Muscle layer of duodenum (tissue), 2 donors: ENCODE measurements at regions not wholly inside any gene's neighbourhood (a gene's known extent, or its start where the extent isn't known, plus 50 kb on each side); places are given as distances from the start of the nearest gene placed in this dataset.
"Not testable (repeated sequence)": the region's sequence is repeated elsewhere in the genome, so short reads cannot be mapped to it uniquely, and the experiment has no call there.

Experiments
- H3K27ac ChIP-seq: one replicate; pipeline ENCODE4 v1.7.0; 2013; ENCODE audit warnings: mild to moderate bottlenecking, low read length
- H3K27me3 ChIP-seq: one replicate; pipeline ENCODE4 v1.7.0; 2013; ENCODE audit warnings: low read depth, mild to moderate bottlenecking, control low read depth, low read length
- H3K36me3 ChIP-seq, 2 donors: one replicate each; pipeline ENCODE4 v1.7.0; 2013; ENCODE audit warnings: low read length in 2 of 2, control low read depth in 1 of 2, mild to moderate bottlenecking in 1 of 2; ENCODE audit not compliant: insufficient read depth in 2 of 2, control insufficient read depth in 1 of 2
- H3K4me1 ChIP-seq, 2 donors: one replicate each; pipeline ENCODE4 v1.7.0; 2013; ENCODE audit warnings: low read length in 2 of 2, mild to moderate bottlenecking in 2 of 2, control low read depth in 1 of 2, moderate library complexity in 1 of 2; ENCODE audit not compliant: insufficient read depth in 2 of 2, control insufficient read depth in 1 of 2
- H3K4me3 ChIP-seq, 2 donors: one replicate each; pipeline ENCODE4 v1.7.0; 2013; ENCODE audit warnings: low read length in 2 of 2, low read depth in 1 of 2, mild to moderate bottlenecking in 1 of 2
- H3K9me3 ChIP-seq, 2 donors: one replicate each; pipeline ENCODE4 v1.7.0; 2013; ENCODE audit warnings: low read length in 2 of 2, control low read depth in 1 of 2, mild to moderate bottlenecking in 1 of 2; ENCODE audit not compliant: control insufficient read depth in 1 of 2
- donor health status: healthy.

DNA sequence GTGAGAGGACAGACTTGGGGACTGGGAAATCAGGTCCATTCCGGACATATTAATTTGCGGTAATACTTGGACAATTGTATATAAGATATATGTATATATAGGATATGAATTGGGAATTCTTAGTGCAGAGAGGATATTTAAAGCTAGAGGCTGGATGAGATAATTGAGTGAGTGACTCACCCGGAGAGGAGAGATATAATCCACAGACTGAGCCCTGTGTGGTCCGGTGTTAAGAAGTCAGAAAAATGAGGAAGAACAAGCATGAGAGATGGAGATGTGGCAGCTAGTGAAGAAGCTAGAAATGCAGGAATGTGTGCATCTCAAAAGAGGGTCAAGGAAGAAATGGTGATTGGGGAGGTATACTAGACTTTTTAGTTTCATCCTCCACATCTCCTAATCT is 336.2 kb downstream of the SLC7A11 start:
- Histone ChIP-seq H3K27ac (no peak overlapping the region), H3K4me3 (no peak overlapping the region), H3K9me3 (no peaks in the 10 kb centered on the region), H3K4me1 (no peaks in the 10 kb centered on the region), H3K36me3 (no peaks in the 10 kb centered on the region), H3K27me3 (no peaks in the 10 kb centered on the region)

DNA sequence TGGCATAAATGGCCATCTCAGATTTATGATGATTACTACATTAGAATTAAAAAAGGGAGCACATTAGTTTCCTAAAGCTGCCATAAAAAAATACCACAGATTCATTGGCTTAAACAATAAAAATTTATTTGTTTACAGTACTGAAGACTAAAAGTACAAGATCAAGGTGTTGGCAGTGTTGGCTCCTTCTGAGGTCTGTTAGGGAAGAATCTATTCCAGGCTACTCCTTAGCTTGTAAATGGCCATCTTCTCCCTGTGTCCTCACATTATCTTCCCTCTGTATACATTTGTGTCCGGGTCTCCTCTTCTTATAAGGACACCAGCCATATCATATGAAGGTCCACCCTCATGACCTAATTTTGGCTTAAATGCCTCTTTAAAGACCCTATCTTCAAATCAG is 341.0 kb downstream of the SLC7A11 start:
- no peaks in the 10 kb centered on the region for H3K36me3 ChIP-seq
- H3K27me3 ChIP-seq = no peaks in the 10 kb centered on the region
- H3K4me3 ChIP-seq = no peak overlapping the region
- H3K9me3 ChIP-seq = no peaks in the 10 kb centered on the region
- no peaks in the 10 kb centered on the region for H3K4me1 ChIP-seq
- H3K27ac ChIP-seq = no peak overlapping the region

DNA sequence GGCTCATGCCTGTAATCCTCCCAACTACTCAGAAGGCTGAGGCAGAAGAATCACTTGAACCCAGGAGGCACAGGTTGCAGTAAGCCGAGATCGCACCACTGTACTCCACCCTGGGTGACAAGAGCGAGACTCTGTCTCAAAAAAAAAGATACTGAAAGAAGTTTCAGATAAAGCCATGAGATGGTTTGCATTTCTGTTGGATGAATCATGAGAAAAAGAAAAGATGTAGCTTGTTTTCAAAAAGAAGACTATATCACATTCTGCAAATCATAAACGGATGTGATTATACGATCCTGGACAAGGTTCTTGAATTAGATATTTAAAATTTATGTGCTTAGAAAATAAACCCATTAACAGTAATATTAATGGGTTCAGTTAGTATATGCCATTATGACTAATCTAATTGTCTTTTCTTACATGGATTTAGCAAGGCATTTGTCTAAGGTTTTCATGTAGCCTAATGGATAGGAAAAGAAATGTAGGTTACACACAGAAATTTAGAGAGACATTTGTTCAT is 345.9 kb downstream of the SLC7A11 start:
- Histone ChIP-seq H3K4me1 (no peaks in the 10 kb centered on the region), H3K36me3 (no peaks in the 10 kb centered on the region), H3K27me3 (no peaks in the 10 kb centered on the region), H3K4me3 (no peak overlapping the region), H3K27ac (no peak overlapping the region), H3K9me3 (no peaks in the 10 kb centered on the region)

DNA sequence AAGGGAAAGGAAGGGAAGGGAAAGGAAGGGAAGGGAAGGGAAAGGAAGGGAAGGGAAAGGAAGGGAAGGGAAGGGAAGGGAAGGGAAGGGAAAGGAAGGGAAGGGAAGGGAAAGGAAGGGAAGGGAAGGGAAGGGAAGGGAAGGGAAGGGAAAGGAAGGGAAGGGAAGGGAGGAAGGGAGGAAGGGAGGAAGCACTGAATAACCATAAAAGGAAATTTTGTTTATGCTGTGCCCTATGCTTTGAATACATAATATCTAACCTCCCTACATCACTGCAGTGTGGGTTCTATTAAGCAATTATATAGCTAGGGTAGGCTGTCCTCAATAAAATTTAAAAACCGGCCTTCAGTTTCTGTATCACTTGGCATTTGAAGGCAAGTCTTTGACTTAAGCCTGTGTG is 346.6 kb downstream of the SLC7A11 start:
- H3K4me3 ChIP-seq = not testable (repeated sequence)

DNA sequence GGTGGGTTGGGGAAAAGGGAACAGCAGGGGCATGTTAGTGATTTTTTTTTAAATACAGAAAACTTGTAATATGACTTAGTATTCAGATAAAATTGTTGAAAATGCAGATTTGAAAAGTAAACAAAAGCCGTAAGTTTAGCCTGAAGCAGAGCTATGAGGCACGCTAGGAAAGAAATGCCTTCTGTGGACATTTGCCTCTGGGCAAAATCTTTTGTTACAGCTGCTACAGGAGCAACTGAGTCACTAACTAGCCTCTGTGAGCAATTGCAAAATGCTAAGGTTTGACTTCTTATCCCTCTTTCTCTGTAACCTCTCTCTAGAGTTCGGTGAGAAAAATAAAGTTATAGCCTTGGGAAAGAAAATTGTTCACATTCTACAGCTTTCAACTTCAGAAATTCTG is 350.0 kb downstream of the SLC7A11 start:
- Histone ChIP-seq H3K4me1 (no peaks in the 10 kb centered on the region), H3K27me3 (no peaks in the 10 kb centered on the region), H3K9me3 (no peaks in the 10 kb centered on the region), H3K36me3 (no peaks in the 10 kb centered on the region), H3K27ac (no peak overlapping the region), H3K4me3 (no peak overlapping the region)

More for the DNA sequence above, 346.6 kb downstream of the SLC7A11 start:
- not testable (repeated sequence) for H3K27ac ChIP-seq, H3K9me3 ChIP-seq, H3K27me3 ChIP-seq, H3K36me3 ChIP-seq, H3K4me1 ChIP-seq

DNA sequence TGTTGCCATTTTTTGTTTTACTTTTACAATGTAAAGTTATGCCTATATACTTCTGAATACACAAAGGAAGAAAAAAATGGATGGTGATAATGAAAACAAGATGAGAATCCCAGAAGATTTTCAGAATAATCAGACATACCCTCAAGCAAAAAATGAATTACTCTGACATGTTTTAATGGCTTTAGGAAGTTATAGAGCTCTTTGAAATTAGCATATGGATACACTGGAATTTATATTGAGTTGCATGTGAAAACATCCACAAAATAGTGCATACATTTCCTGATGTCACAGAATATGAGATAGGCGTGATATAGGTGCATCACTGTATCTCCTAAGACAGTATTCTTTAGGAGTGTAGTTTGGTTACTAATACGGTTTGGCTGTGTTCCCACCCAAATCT is 351.3 kb downstream of the SLC7A11 start:
- H3K27ac ChIP-seq = no peak overlapping the region
- no peak overlapping the region for H3K4me3 ChIP-seq
- no peaks in the 10 kb centered on the region for H3K36me3 ChIP-seq
- no peaks in the 10 kb centered on the region for H3K4me1 ChIP-seq
- no peaks in the 10 kb centered on the region for H3K9me3 ChIP-seq
- no peaks in the 10 kb centered on the region for H3K27me3 ChIP-seq

DNA sequence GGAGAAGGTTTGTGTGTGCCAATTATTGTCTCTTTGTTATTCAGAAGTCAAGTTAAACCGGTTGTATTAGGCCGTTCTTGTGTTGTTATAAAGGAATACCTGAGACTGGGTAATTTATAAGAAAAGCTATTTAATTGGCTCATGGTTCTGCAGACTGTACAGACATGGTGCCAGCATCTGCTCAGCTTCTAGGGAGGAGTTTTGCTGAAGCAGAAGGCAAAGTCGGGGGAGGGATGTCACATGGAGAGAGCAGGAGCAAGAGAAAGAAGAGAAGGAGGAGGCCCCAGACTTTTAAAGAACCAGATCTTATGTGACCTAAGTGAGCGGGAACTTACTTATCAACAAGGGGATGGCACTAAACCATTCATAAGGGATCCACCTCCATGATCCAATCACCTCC is 349.3 kb upstream of the PCDH18 start:
- Histone ChIP-seq H3K36me3 (no peaks in the 10 kb centered on the region), H3K27me3 (no peaks in the 10 kb centered on the region), H3K27ac (no peak overlapping the region), H3K4me3 (no peak overlapping the region), H3K4me1 (no peaks in the 10 kb centered on the region), H3K9me3 (no peaks in the 10 kb centered on the region)

DNA sequence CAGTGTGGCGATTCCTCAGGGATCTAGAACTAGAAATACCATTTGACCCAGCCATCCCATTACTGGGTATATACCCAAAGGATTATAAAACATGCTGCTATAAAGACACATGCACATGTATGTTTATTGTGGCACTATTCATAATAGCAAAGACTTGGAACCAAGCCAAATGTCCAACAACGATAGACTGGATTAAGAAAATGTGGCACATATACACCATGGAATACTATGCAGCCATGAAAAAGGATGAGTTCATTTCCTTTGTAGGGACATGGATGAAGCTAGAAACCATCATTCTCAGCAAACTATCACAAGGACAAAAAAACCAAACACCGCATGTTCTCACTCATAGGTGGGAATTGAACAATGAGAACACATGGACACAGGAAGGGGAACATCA is 335.8 kb upstream of the PCDH18 start:
- H3K4me1 ChIP-seq, H3K27me3 ChIP-seq, H3K27ac ChIP-seq, H3K36me3 ChIP-seq, H3K9me3 ChIP-seq, H3K4me3 ChIP-seq: not testable (repeated sequence)

DNA sequence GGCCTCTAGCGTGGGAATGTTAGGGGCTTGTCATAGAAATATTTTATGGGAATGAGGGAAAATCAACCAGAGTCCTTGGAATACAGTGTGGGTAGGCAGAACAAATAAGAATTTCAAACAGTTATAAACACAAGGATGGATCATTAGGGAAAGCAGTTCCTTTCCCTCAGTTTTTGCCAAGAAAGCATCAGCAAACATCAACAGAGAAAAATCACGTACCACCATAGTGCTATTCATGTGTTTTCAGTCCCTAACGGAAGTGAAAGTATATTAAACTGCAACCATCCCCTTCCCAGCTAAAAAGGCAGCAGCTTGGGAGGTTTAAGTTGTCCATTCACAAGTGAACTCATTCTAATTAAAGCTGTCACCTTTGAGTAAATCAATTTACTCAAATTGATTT is 334.4 kb upstream of the PCDH18 start:
- H3K9me3 ChIP-seq = no peaks in the 10 kb centered on the region
- H3K36me3 ChIP-seq = no peaks in the 10 kb centered on the region
- no peaks in the 10 kb centered on the region for H3K27me3 ChIP-seq
- H3K4me1 ChIP-seq = no peaks in the 10 kb centered on the region
- H3K27ac ChIP-seq = no peak overlapping the region
- H3K4me3 ChIP-seq = peak overlapping the region in 1 of 2 donors; percentile 9

DNA sequence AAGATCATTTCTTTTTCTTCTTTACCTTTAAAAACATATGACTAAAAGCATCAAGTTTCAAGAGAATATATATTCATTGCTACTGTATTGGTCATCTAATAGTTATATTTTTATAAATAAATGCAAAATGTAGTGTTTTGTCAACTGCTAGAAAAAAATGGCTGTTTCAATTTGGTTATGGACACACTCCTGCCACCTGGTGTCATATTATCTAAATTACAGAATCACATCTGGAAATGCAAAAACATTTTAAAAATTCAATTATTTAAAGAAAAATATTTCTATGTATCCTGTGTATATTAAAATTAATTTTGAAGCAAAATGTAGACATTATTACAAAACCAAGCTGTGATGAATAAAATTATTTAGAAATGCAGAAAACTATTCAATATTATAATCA is 329.4 kb upstream of the PCDH18 start:
- no peaks in the 10 kb centered on the region for H3K36me3 ChIP-seq
- no peaks in the 10 kb centered on the region for H3K27me3 ChIP-seq
- no peaks in the 10 kb centered on the region for H3K4me1 ChIP-seq
- no peak overlapping the region for H3K27ac ChIP-seq
- no peak overlapping the region for H3K4me3 ChIP-seq
- H3K9me3 ChIP-seq = no peaks in the 10 kb centered on the region

DNA sequence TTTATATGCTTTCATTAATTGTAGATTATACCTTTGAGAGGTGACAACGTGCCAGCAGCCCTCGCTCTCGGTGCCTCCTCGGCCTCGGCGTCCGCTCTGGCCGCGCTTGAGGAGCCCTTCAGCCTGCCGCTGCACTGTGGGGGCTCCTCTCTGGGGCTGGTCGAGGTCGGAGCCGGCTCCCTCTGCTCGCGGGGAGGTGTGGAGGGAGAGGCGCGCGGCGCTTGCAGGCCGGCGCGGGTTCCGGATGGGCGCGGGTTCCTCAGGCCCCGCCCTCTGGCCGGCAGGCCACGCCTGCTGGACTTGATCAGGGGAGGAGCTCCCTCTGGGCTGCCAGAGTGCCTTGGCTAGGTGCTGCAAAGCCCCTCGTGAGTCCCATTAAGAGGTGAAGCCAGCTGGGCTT is 321.1 kb upstream of the PCDH18 start:
- no peaks in the 10 kb centered on the region for H3K36me3 ChIP-seq
- H3K4me3 ChIP-seq = no peak overlapping the region
- no peaks in the 10 kb centered on the region for H3K9me3 ChIP-seq
- H3K27ac ChIP-seq = no peak overlapping the region
- no peaks in the 10 kb centered on the region for H3K4me1 ChIP-seq
- H3K27me3 ChIP-seq = no peaks in the 10 kb centered on the region

DNA sequence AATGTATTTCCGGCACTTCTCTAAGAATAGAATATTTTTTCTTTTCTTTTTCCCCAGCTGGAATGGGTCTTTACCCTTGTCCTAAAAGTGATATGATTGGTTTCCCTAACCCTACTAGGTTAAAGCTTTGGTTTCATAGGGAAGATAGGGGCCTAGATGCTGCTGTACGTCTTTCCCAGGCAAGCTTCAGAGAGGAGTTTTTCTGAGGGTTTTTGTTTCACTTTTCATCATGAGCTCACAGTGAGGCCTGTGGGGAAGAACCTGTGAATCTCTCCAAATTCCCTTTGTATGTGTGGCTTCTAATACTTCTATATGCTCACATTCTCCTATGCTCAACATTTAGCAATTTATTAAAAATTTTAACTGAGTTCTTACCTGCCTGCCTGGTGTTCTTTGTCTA is 320.0 kb upstream of the PCDH18 start:
- Histone ChIP-seq H3K27ac (no peak overlapping the region), H3K4me1 (no peaks in the 10 kb centered on the region), H3K36me3 (no peaks in the 10 kb centered on the region), H3K27me3 (no peaks in the 10 kb centered on the region), H3K4me3 (no peak overlapping the region), H3K9me3 (no peaks in the 10 kb centered on the region)
